NOMO-1 treated with dmso at 0.1 percent for 144 hours (cell line): ENCODE measurements at regions not wholly inside any gene's neighbourhood (a gene's known extent, or its start where the extent isn't known, plus 50 kb on each side); places are given as distances from the start of the nearest gene placed in this dataset.
"Not testable (repeated sequence)": the region's sequence is repeated elsewhere in the genome, so short reads cannot be mapped to it uniquely, and the experiment has no call there.

ENCODE experiments used
- DNase-seq: peaks from one replicate; lab custom pipeline; 2025; ENCODE audit not compliant: unreplicated experiment; lab: John Stamatoyannopoulos, UW

- DNase-seq: no peak
Observed at GRCh38 chr4:187714957-187715356, 280.6 kb upstream of the ZFP42 start.

DNA sequence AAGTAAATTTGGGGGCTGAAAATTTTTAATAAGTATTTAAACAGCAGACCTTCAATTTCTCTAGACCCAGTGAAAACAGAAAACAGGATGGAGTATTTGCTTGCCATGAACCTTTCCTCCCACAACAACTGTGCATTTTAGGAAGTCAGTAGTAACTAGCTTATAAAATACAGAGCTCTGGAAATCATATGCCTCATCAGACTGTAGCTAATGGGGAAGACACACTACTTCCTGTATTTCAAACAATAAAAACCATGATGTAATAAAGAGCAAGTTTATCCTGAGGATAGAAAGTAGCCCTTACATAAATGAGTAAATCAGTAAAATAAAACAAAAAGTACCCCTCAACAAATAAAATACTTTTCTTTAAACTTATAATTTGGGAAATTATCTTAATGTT is 280.1 kb upstream of the ZFP42 start:
- DNase-seq: no peak

- DNase-seq: no peak
Observed at GRCh38 chr4:187724456-187724855, 271.1 kb upstream of the ZFP42 start.

DNA sequence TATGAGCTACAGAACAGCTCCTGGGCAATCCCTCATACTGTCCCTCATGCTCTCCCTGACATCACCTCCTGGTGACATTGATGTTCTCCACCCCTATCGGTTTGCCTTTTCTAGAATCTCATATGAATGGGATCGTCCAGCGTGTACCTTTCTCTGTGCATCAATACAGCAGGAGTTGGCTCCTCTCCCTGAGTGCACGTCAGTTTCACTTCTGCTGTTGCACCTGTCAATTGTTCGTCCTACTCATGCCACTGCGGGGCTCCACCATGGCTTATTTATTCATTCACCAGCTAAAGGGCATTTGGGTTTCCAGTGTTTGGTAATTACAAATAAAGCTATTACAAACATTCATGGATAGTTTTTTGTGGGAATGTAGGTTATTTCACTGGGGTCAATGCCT is 269.1 kb upstream of the ZFP42 start:
- no peak for DNase-seq

- DNase-seq: no peak
Observed at GRCh38 chr4:187732524-187732923, 263.0 kb upstream of the ZFP42 start.

GRCh38 chr4:187739771-187740170 is 255.8 kb upstream of the ZFP42 start:
- no peak for DNase-seq

GRCh38 chr4:187744911-187745310 is 250.7 kb upstream of the ZFP42 start:
- DNase-seq: no peak

DNA sequence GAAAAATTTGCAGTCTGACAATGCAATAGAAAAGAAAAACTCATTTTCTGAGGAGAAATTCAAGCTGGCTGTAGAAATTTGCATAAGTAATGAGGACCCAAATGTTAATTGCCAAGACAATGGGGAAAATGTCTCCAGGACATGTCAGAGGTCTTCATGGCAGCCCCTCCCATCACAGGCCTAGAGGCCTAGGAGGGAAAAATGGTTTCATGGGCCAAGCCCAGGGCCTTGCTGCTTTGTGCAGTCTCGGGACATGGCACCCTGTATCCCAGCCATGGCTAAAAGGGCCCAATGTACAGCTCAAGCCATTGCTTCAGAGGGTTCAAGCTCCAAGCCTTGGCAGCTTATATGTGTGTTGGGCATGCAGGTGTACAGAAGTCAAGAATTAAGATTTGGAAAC is 244.9 kb upstream of the ZFP42 start:
- not testable (repeated sequence) for DNase-seq

DNA sequence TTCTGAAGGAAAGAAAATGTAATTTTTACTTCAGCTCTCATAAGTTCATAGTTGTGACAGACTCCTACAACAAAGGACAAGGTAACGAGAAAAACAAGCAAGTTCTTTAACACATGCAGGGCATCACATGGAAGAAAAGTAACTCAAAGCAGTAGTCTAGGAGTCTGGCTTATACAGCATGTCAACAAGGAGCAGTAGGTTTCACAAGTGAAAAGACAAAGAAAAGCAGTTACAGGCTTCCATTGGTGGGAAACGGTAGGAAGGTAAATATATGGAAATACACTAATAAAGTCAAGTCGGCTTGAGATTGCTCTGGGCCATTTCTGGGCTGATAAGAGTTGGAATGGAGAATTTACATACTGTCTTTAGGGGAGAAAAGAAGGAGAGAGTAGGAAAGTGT is 228.4 kb upstream of the ZFP42 start:
- DNase-seq: no peak

- DNase-seq: no peak
Observed at GRCh38 chr4:187767687-187768086, 227.9 kb upstream of the ZFP42 start.

- no peak for DNase-seq
Observed at GRCh38 chr4:187770345-187770744, 225.2 kb upstream of the ZFP42 start.

DNA sequence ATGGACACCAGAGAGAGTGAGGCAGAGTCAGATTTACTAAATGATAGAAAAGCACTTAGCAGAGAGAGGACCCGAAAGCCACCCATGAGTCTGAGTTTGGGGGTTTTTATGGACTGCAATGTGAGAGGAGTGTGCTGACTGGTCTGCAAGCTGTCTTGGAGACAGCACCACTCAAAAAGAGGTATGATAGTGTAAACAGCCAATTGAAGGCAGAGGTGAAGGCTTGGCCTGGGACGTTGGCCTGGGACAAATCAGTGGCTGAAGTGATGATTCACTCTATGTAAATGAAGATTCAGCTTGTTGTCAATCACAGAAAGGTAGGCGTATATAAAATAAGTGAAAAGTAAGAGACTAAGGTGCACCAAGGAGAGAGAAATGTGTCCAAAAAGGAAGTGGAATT is 217.6 kb upstream of the ZFP42 start:
- DNase-seq: no peak

- DNase-seq: no peak
Observed at GRCh38 chr4:187780070-187780469, 215.5 kb upstream of the ZFP42 start.

DNA sequence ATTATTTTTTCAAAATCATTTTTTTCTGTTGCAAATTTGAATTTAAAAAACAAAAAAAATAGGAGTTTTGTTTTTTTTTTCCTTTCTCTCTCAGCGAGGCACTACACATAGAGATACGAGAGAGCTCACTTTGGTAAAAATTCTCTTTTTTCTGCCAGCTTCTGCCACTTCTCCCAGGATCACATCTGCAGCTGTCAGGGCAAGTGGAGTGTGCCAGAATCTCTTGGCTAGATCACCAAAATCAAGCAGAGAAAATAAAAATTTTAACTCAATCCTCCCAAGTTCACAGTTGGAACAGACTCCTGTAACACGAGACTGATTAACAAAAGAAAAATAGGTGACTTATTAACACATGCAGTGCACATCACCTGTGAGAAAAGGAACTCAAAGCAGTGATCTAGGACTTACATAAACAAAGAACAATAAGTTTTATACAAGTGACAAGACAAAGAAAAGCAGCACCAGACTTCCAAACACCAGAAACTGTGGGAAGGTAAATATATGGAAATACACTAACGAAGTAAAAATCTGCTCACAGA is 213.2 kb upstream of the ZFP42 start:
- DNase-seq: no peak

DNA sequence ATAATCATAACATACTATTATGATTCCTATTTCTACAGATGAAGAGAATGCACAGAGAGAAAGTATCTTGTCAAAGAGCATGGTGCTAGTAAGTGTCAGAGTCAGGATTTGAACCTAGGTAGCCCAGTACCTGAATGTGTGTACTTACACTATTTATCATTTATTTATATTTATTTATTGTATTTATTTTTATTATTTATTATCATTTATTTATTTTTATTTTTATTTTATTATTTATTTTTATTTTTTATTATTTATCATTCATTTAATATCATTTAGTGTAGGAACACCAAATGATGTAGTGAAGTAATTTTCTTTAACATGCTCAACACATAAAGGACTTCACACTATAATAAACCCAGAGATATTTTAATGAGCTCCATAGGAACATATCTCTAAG is 209.4 kb upstream of the ZFP42 start:
- DNase-seq: no peak

- no peak for DNase-seq
Observed at GRCh38 chr4:187789078-187789477, 206.5 kb upstream of the ZFP42 start.

- DNase-seq: no peak
Observed at GRCh38 chr4:187795737-187796136, 199.8 kb upstream of the ZFP42 start.

- no peak for DNase-seq
Observed at GRCh38 chr4:187798385-187798784, 197.2 kb upstream of the ZFP42 start.

- no peak for DNase-seq
Observed at GRCh38 chr4:187799735-187800134, 195.8 kb upstream of the ZFP42 start.

DNA sequence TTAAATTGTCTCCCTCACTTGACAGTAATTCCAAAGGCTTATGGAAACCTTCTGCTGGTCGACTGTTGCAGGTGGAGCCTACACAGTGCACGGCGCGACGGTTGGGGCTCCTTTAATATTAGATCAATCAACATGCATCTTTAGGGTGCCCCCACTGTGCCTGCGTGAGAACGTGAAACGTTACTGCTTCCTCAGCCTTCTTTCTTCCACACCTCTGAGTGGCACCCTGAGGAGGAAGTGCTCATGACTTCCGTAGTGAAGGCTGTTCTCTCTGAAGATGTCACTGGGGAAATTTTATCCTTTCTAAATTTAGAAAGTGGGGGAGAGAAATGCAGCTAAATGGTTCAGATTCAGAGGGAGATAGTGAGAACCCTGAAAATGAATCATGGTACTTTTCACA is 184.0 kb upstream of the ZFP42 start:
- DNase-seq: no peak

DNA sequence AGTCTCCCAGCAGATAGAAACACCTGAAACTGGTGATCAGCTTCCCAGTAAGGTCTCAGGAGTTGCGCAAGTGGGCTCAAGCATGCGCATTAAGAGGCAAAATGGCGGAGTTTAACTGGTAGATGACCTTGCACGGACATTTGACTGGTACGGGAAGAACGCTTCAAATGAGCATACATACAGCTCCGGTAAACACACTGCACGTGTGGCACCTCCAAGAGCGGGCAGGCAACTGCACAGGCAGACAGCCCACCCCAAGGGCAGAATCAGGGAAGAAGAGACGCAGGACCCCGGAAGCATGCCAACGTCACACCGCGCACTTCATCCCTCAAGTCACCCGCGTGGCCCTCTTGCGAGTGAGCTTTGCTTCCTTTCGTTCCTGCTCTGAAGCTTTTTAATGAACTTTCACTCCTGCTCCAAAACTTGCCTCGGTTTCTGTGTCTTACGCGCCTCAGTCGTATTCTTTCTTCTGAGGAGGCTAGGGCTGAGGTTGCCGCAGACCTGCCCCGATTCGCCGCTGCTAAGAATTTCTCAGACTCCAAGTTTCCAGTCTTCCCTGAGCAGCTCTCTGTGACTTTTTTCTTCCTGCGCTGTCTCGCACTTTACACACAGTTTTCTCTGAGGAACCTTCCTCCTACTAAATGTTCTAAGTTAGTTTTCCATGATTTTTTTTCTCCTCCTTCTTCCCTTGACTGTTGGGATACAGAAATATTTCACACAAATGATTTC is 180.7 kb upstream of the ZFP42 start:
- no peak for DNase-seq

GRCh38 chr4:187826725-187827124 is 168.8 kb upstream of the ZFP42 start:
- no peak for DNase-seq

DNA sequence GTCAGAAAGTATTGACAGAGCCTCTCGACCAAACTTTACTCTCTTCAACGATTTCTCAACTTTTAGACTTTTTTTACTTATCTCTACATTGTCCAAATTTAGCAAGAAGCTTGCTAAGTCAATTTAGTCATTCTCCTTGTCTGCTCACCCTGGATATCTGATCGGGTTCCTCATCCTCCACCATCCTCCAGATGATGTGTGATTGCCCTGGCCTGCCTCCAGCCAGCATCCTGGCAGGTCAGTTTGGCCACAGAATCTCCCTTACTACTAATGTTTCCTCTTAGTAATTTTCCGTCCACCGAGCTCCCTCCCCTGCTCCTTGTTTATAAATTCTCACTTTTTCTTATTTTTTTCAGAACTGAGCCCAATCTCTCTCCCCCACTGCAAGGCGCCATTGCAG is 167.9 kb upstream of the ZFP42 start:
- DNase-seq: no peak
